ENCODE measurements at regions not wholly inside any gene's neighbourhood (a gene's known extent, or its start where the extent isn't known, plus 50 kb on each side); places are given as distances from the start of the nearest gene placed in this dataset.

- in situ Hi-C loops (cut with MboI; ENCODE audit: low sequenced_read_pairs, unreplicated experiment) = no loop called here
- TF ChIP-seq, protein P1, sequence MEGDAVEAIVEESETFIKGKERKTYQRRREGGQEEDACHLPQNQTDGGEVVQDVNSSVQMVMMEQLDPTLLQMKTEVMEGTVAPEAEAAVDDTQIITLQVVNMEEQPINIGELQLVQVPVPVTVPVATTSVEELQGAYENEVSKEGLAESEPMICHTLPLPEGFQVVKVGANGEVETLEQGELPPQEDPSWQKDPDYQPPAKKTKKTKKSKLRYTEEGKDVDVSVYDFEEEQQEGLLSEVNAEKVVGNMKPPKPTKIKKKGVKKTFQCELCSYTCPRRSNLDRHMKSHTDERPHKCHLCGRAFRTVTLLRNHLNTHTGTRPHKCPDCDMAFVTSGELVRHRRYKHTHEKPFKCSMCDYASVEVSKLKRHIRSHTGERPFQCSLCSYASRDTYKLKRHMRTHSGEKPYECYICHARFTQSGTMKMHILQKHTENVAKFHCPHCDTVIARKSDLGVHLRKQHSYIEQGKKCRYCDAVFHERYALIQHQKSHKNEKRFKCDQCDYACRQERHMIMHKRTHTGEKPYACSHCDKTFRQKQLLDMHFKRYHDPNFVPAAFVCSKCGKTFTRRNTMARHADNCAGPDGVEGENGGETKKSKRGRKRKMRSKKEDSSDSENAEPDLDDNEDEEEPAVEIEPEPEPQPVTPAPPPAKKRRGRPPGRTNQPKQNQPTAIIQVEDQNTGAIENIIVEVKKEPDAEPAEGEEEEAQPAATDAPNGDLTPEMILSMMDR (IDR thresholded peaks at IDR 0.05; ENCODE audit: borderline replicate concordance, control extremely low read depth, extremely low read depth, insufficient read depth, missing control alignments) = no peak
- no peak for DNase-seq (ENCODE audit: low spot score)
Observed at GRCh38 chr6:20279051-20279450, 66.8 kb upstream of the MBOAT1 start.

DNA sequence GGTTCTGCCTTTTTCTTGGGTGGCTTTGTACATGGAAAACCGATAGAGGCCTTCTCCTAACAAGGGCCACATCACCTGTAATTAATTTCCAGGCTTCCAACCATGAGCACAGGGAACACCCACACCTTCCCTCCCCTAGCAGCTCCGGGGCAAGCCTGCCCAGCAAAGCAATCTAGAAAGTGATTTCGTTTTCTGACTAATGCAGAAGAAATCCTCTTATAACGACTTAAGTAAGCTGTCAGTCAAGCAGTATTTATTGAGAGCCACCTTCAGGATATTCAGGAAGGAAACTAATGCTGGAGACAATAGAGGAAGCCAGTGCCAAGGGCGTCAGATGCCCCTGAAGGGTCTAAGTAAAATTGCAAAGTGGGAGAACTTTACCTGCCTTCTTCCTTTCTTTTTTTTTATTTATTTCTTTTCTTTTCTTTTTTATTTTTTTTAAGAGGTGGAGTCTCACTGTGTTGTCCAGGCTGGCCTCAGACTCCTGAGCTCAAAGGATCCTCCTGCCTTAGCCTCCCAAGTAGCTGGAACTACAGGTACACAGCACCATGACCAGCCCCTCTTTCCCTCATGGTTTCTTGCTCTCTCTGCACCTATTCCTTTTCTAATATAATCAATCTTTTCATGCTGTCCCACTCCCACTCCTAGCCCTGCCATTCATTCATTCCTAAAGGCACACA is 67.5 kb upstream of the MBOAT1 start:
- no peak for DNase-seq (ENCODE audit: low spot score)
- TF ChIP-seq, protein P1 (IDR thresholded peaks at IDR 0.05; ENCODE audit: borderline replicate concordance, control extremely low read depth, extremely low read depth, insufficient read depth, missing control alignments) = no peak
- in situ Hi-C loops (cut with MboI; ENCODE audit: low sequenced_read_pairs, unreplicated experiment) = no loop called here

DNA sequence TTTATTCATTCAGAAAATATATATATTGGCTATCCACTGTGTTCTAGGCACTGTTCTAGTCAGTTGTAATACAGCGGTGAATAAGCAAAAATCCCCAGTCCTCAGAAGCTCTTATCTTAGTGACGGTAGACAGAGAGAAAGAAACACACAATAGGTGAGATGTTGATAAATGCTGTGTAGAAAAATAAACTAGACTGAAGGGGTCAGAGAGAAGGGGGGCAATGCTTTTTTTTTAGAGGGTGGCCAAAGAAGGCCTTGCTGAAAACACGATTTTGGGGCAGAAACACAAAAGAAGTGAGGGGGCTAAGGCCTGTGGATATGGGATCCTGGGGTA is 68.0 kb upstream of the MBOAT1 start:
- TF ChIP-seq, protein P1 (IDR thresholded peaks at IDR 0.05; ENCODE audit: borderline replicate concordance, control extremely low read depth, extremely low read depth, insufficient read depth, missing control alignments) = no peak
- in situ Hi-C loops (cut with MboI; ENCODE audit: low sequenced_read_pairs, unreplicated experiment) = no loop called here
- no peak for DNase-seq (ENCODE audit: low spot score)

DNA sequence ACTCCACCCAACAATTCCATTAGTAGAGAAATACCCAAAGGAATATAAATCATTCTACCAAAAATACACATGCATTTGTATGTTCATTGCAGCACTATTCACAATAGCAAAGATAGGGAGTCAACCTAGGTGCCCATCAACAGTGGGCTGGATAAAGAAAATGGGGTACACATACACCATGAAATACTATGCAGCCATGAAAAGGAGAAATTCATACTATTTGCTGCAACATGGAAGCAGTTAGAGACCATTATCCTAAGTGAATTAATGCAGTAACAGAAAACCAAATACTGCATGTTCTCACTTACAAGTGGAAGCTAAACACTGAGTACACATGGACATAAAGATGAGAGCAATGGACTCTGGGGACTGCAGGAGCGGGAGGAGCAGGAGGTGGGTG is 72.4 kb upstream of the MBOAT1 start:
- TF ChIP-seq, protein P1 (IDR thresholded peaks at IDR 0.05; ENCODE audit: borderline replicate concordance, control extremely low read depth, extremely low read depth, insufficient read depth, missing control alignments) = no peak
- in situ Hi-C loops (cut with MboI; ENCODE audit: low sequenced_read_pairs, unreplicated experiment) = no loop called here
- DNase-seq (ENCODE audit: low spot score) = no peak

GRCh38 chr6:20286968-20287565 is 74.8 kb upstream of the MBOAT1 start:
- in situ Hi-C loops (cut with MboI; ENCODE audit: low sequenced_read_pairs, unreplicated experiment) = no loop called here
- DNase-seq (ENCODE audit: low spot score) = no peak
- TF ChIP-seq, protein P1 (IDR thresholded peaks at IDR 0.05; ENCODE audit: borderline replicate concordance, control extremely low read depth, extremely low read depth, insufficient read depth, missing control alignments) = no peak

GRCh38 chr6:20291764-20292580 is 79.7 kb upstream of the MBOAT1 start:
- DNase-seq (ENCODE audit: low spot score) = peak; percentile 62
- in situ Hi-C loops (cut with MboI; ENCODE audit: low sequenced_read_pairs, unreplicated experiment) = loop anchor here (5.0 kb wide), 1 partner anchor 240 kb away; the partner anchor contains the start of gene CDKAL1

More at GRCh38 chr6:20291764-20292580, 79.7 kb upstream of the MBOAT1 start:
- TF ChIP-seq, protein P1 (IDR thresholded peaks at IDR 0.05; ENCODE audit: borderline replicate concordance, control extremely low read depth, extremely low read depth, insufficient read depth, missing control alignments) = peak; percentile 83

All from GM13976 (cell line).